ENCODE measurements at regions not wholly inside any gene's neighbourhood (a gene's known extent, or its start where the extent isn't known, plus 50 kb on each side); places are given as distances from the start of the nearest gene placed in this dataset.

GRCh38 chr16:8310816-8311215 is 279.5 kb downstream of the TMEM114 start (continued):
- no peak for TF ChIP-seq YY1 (IDR thresholded peaks at IDR 0.05; ENCODE audit: extremely low read depth, insufficient replicate concordance, low read depth, low read length)
- TF ChIP-seq CTCF (IDR thresholded peaks at IDR 0.05 in 2 of 3, conservative IDR thresholded peaks at IDR 0.05 in 1 of 3; ENCODE audit: borderline replicate concordance in 1 of 3, insufficient read depth in 1 of 3, low read depth in 2 of 3, low read length in 2 of 3): no peak
- TF ChIP-seq ZNF274 (IDR thresholded peaks at IDR 0.05; ENCODE audit: low read depth, low read length): no peak
- TF ChIP-seq EZH2 (IDR thresholded peaks at IDR 0.05): no peak
- TF ChIP-seq POLR2AphosphoS5 (IDR thresholded peaks at IDR 0.05; ENCODE audit: low read depth, low read length): no peak

- BruUV-seq (replicated peaks): no TSS peak
- Histone ChIP-seq H3K36me3 (ENCODE audit: control insufficient read depth in 1 of 2, insufficient read depth in 2 of 2, low read length in 2 of 2) (no peaks in the 10 kb centered on the region), H3K4me3 (replicated peaks in 1 of 2; ENCODE audit: low read depth in 1 of 2, low read length in 2 of 2) (no peak overlapping the region), H3K9me3 (ENCODE audit: control insufficient read depth in 1 of 2, insufficient read depth in 1 of 2, low read depth in 1 of 2, low read length in 2 of 2) (peaks cover 0 to 10% of the 10 kb centered on the region in 2 experiments; a peak in 1 of 4 replicates), H3K27ac (ENCODE audit: low read depth, low read length) (no peak overlapping the region), H3K4me1 (ENCODE audit: control insufficient read depth in 1 of 2, insufficient read depth in 2 of 2, low read length in 2 of 2) (no peaks in the 10 kb centered on the region), H3K79me2 (ENCODE audit: insufficient read depth, low read length) (no peaks in the 10 kb centered on the region), H3K9ac (ENCODE audit: low read length) (no peak overlapping the region), H3K27me3 (ENCODE audit: insufficient read depth, low read length) (no peaks in the 10 kb centered on the region), H2AFZ (ENCODE audit: low read depth, low read length, poor library complexity, severe bottlenecking) (no peak overlapping the region), H4K20me1 (ENCODE audit: insufficient read depth) (no peaks in the 10 kb centered on the region), H3K4me2 (ENCODE audit: low read length) (no peak overlapping the region), H3K9me2 (ENCODE audit: insufficient read depth) (no peaks in the 10 kb centered on the region)
- intact Hi-C loops (cut with micrococcal nuclease): no loop called here
- DNase-seq (ENCODE audit: low read depth, low spot score) (no peak), ATAC-seq (no peak)
- TF ChIP-seq CTCF (IDR thresholded peaks at IDR 0.05 in 2 of 3, conservative IDR thresholded peaks at IDR 0.05 in 1 of 3; ENCODE audit: borderline replicate concordance in 1 of 3, insufficient read depth in 1 of 3, low read depth in 2 of 3, low read length in 2 of 3) (no peak), EZH2 (IDR thresholded peaks at IDR 0.05) (no peak), JUND (IDR thresholded peaks at IDR 0.05) (no peak)
- CTCF ChIA-PET: no interaction called here
- POLR2A ChIA-PET: no interaction called here
- RAD21 ChIA-PET (ENCODE audit: low non-redundant PET in 1 of 2, low total read pairs in 2 of 2, uncharacterized antibody in 2 of 2, unreplicated experiment in 2 of 2): no interaction called here
Measured at GRCh38 chr16:8310323-8310722, 280.0 kb downstream of the TMEM114 start.

All from HCT116 (cell line).